Subcutaneous abdominal adipose tissue (tissue), 5 donors: ENCODE measurements at regions not wholly inside any gene's neighbourhood (a gene's known extent, or its start where the extent isn't known, plus 50 kb on each side); places are given as distances from the start of the nearest gene placed in this dataset.
"Not testable (repeated sequence)": the region's sequence is repeated elsewhere in the genome, so short reads cannot be mapped to it uniquely, and the experiment has no call there.

Source experiments
- H3K27ac ChIP-seq: one replicate; pipeline ENCODE4 v1.7.0; 2013; ENCODE audit warnings: low read depth, mild to moderate bottlenecking, inconsistent platforms, low read length, moderate library complexity
- H3K27me3 ChIP-seq, 5 donors: one replicate each; pipeline ENCODE4 v1.7.0; 2013; ENCODE audit warnings: low read length in 5 of 5, inconsistent platforms in 1 of 5; ENCODE audit not compliant: control insufficient read depth in 5 of 5, insufficient read depth in 4 of 5
- H3K36me3 ChIP-seq, 5 donors: one replicate each; pipeline ENCODE4 v1.7.0; 2013; ENCODE audit warnings: low read length in 5 of 5; ENCODE audit not compliant: control insufficient read depth in 5 of 5, insufficient read depth in 5 of 5
- H3K4me1 ChIP-seq, 5 donors: one replicate each; pipeline ENCODE4 v1.7.0; 2013; ENCODE audit warnings: low read length in 5 of 5, mild to moderate bottlenecking in 3 of 5, moderate library complexity in 1 of 5; ENCODE audit not compliant: control insufficient read depth in 5 of 5, insufficient read depth in 5 of 5
- H3K4me3 ChIP-seq, 5 donors: one replicate each; pipeline ENCODE4 v1.7.0; 2013; ENCODE audit warnings: low read length in 5 of 5, low read depth in 1 of 5
- H3K9ac ChIP-seq, 5 donors: one replicate each; pipeline ENCODE4 v1.7.0; 2013; ENCODE audit warnings: low read length in 5 of 5, mild to moderate bottlenecking in 4 of 5, moderate library complexity in 3 of 5
- H3K9me3 ChIP-seq, 5 donors: one replicate each; pipeline ENCODE4 v1.7.0; 2013; ENCODE audit warnings: low read length in 5 of 5; ENCODE audit not compliant: control insufficient read depth in 5 of 5
- donor health status: healthy.
- donor health status: healthy.
- donor health status: healthy.
- donor health status: healthy.
- donor health status: healthy.

GRCh38 chr15:99482993-99483392 lies 82.8 kb upstream of the MEF2A start:
- Histone ChIP-seq H3K4me3 (no peak overlapping the region), H3K4me1 (peaks cover 11 to 27% (median 24%) of the 10 kb centered on the region in 5 donors), H3K27ac (no peak overlapping the region), H3K9me3 (peaks cover 0 to 5% (median 0%) of the 10 kb centered on the region in 5 donors), H3K36me3 (no peaks in the 10 kb centered on the region), H3K27me3 (peaks cover 0 to 2% (median 0%) of the 10 kb centered on the region in 5 donors), H3K9ac (no peak overlapping the region)

DNA sequence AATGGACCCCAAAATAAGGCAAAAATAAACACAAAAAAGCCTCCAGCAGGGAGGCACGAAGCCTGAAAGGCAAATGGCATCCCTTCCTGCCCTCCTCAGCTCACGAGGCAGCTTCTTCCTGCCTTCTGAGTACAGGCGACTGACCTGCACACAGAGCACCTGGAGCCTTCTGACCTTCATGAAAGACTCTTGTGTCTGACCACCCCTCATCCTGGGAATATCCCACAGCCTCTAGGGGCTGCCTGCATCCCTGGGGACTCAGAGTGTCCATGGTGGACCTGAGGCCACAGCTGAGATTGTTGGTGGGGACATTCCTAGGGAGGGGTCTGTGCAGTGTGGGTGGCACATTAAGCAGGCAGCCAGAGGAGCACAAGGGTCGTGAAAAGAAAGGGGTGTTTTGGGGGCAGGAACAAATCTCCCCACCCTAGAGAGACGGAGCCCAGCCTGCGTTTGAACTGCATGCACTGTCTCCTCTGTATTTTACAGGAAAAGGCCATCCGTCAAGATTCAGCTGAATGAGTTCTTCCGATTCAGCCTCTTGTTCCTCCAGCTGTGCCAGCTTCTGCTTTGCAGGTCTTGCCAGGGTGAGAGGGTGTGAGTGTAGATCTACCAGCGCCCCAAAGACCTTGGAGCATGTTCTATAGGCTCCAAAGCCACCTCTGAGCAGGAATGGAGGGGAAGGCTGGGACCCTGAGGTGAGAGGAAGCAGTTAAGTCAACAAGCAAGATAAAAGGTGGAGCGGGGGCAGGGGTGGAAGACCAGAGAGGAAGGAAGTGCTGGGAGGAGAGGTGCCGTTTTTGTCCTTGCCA lies 80.4 kb upstream of the MEF2A start:
- Histone ChIP-seq H3K4me3 (peak overlapping the region in 4 of 5 donors; percentile 53 to 63 (median 56)), H3K9me3 (peaks cover 0 to 5% (median 0%) of the 10 kb centered on the region in 5 donors), H3K36me3 (no peaks in the 10 kb centered on the region), H3K4me1 (peaks cover 11 to 28% (median 24%) of the 10 kb centered on the region in 5 donors), H3K9ac (peak overlapping the region in 2 of 5 donors; percentile 58 to 81), H3K27me3 (peaks cover 0 to 2% (median 0%) of the 10 kb centered on the region in 5 donors), H3K27ac (no peak overlapping the region)

GRCh38 chr15:99485992-99486370 lies 79.8 kb upstream of the MEF2A start:
- H3K4me3 ChIP-seq, result peak overlapping the region; percentile 51 to 63 (median 55)
- H3K36me3 ChIP-seq, result no peaks in the 10 kb centered on the region
- peak overlapping the region in 4 of 5 donors; percentile 24 to 81 (median 46) for H3K9ac ChIP-seq
- peaks cover 11 to 28% (median 24%) of the 10 kb centered on the region in 5 donors for H3K4me1 ChIP-seq
- peaks cover 0 to 2% (median 0%) of the 10 kb centered on the region in 5 donors for H3K27me3 ChIP-seq
- H3K27ac ChIP-seq, result no peak overlapping the region
- peaks cover 0 to 5% (median 0%) of the 10 kb centered on the region in 5 donors for H3K9me3 ChIP-seq

- peak overlapping the region in 4 of 5 donors; percentile 35 to 81 (median 47) for H3K9ac ChIP-seq
- peaks cover 0 to 5% (median 0%) of the 10 kb centered on the region in 5 donors for H3K9me3 ChIP-seq
- H3K27ac ChIP-seq, result peak overlapping the region; percentile 60
- H3K4me3 ChIP-seq, result peak overlapping the region; percentile 51 to 63 (median 55)
- peaks cover 11 to 28% (median 24%) of the 10 kb centered on the region in 5 donors for H3K4me1 ChIP-seq
- H3K36me3 ChIP-seq, result no peaks in the 10 kb centered on the region
- H3K27me3 ChIP-seq, result peaks cover 0 to 2% (median 0%) of the 10 kb centered on the region in 5 donors
Measured at GRCh38 chr15:99486371-99487336, 79.1 kb upstream of the MEF2A start.

DNA sequence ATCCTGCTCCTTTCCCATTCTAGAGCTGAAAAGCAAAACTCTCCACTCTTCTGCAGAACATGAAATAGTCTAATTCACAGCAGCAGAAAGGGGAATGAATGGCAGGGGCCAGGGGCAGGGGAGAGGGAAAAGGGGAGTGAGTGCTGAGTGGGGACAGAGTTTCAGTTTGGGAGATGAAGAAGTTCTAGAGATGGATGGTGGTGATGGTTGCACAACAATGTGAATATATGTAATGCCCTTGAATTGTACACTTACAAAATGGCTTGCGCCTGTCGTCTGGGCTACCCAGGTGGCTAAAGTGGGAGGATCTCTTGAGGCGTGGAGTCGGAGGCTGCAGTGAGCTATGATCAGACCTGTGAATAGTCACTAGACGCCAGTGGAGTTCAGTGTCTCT lies 78.5 kb upstream of the MEF2A start:
- H3K9ac ChIP-seq, result peak overlapping the region in 1 of 5 donors; percentile 48

GRCh38 chr15:99492275-99492674 lies 73.5 kb upstream of the MEF2A start:
- H3K9ac ChIP-seq, result no peak overlapping the region
- no peak overlapping the region for H3K27ac ChIP-seq
- H3K4me1 ChIP-seq, result peaks cover 0 to 11% (median 2%) of the 10 kb centered on the region in 5 donors
- peaks cover 0 to under 1% (median 0%) of the 10 kb centered on the region in 5 donors for H3K9me3 ChIP-seq
- H3K27me3 ChIP-seq, result no peaks in the 10 kb centered on the region
- H3K36me3 ChIP-seq, result no peaks in the 10 kb centered on the region
- no peak overlapping the region for H3K4me3 ChIP-seq

More for the DNA sequence above, 78.5 kb upstream of the MEF2A start:
- Histone ChIP-seq H3K9me3 (no peaks in the 10 kb centered on the region), H3K27me3 (peaks cover 0 to 2% (median 0%) of the 10 kb centered on the region in 5 donors), H3K27ac (peak overlapping the region; percentile 60), H3K36me3 (no peaks in the 10 kb centered on the region), H3K4me3 (peak overlapping the region in 1 of 5 donors; percentile 56), H3K4me1 (peaks cover 11 to 28% (median 24%) of the 10 kb centered on the region in 5 donors)

GRCh38 chr15:99492716-99493115 lies 73.1 kb upstream of the MEF2A start:
- H3K27me3 ChIP-seq, result no peaks in the 10 kb centered on the region
- no peak overlapping the region for H3K4me3 ChIP-seq
- peaks cover 0 to 5% (median 0%) of the 10 kb centered on the region in 5 donors for H3K9me3 ChIP-seq
- H3K9ac ChIP-seq, result no peak overlapping the region
- H3K4me1 ChIP-seq, result peaks cover 0 to 9% (median 0%) of the 10 kb centered on the region in 5 donors
- H3K27ac ChIP-seq, result no peak overlapping the region
- no peaks in the 10 kb centered on the region for H3K36me3 ChIP-seq

- Histone ChIP-seq H3K9me3 (peaks cover 0 to 5% (median 0%) of the 10 kb centered on the region in 5 donors), H3K4me1 (peaks cover 0 to 9% (median 0%) of the 10 kb centered on the region in 5 donors), H3K27me3 (no peaks in the 10 kb centered on the region), H3K4me3 (no peak overlapping the region), H3K27ac (no peak overlapping the region), H3K36me3 (no peaks in the 10 kb centered on the region), H3K9ac (no peak overlapping the region)
Measured at GRCh38 chr15:99493461-99493860, 72.3 kb upstream of the MEF2A start.

DNA sequence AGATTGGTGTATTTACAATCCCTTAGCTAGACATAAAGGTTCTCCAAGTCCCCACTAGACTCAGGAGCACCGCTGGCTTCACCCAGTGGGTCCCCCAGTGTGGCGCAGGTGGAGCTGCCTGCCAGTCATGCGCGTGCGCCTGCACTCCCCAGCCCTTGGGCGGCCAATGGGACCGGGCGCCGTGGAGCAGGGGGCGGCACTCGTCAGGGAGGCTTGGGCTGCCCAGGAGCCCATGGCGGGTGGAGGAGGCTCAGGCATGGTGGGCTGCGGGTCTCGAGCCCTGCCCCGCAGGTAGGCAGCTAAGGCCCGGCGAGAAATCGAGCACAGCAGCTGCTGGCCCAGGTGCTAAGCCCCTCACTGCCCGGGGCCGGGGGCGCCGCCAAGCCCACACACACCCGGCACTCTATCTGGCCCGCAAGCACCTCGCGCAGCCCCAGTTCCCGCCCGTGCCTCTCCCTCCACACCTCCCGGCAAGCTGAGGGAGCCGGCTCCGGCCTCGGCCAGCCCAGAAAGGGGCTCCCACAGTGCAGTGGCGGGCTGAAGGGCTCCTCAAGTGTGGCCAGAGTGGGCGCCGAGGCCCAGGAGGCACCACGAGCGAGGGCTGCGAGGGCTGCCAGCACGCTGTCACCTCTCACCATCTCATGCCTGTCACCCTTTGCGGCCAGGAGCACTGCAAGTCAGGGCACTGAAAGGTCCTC lies 71.1 kb upstream of the MEF2A start:
- not testable (repeated sequence) for H3K27me3 ChIP-seq, H3K4me1 ChIP-seq, H3K36me3 ChIP-seq, H3K9me3 ChIP-seq, H3K4me3 ChIP-seq, H3K27ac ChIP-seq, H3K9ac ChIP-seq
